Erythroblast (primary cell): ENCODE measurements at regions not wholly inside any gene's neighbourhood (a gene's known extent, or its start where the extent isn't known, plus 50 kb on each side); places are given as distances from the start of the nearest gene placed in this dataset.

Experiments
- GATA1 ChIP-seq: IDR thresholded peaks from 2 replicates; pipeline ENCODE4 v1.6.1; 2011; ENCODE audit warnings: low read depth, mild to moderate bottlenecking, control low read depth, low read length, moderate library complexity
- POLR2A ChIP-seq: IDR thresholded peaks from 2 replicates; pipeline ENCODE4 v1.6.1; 2011; ENCODE audit warnings: mild to moderate bottlenecking, low read length

DNA sequence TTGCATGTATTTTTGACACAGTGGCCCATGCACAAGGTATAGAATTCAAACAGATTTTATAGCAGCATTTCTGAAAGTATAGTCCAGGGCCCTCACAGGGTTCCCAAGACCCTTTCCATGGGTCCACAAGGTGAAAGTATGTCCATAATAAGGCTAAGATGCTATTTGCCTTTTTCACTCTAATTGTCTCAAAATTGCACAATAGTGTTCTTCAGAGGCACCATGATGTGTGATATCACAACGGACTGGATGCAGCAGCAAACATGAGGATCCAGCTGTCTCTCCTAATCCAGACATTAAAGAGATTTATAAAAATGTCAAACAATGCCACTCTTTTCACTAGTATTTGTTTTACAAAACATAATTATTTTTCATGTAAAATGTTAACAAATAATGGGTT is 88.8 kb upstream of the PRDX6 start:
- TF ChIP-seq POLR2A, result no peak
- no peak for TF ChIP-seq GATA1
